ENCODE measurements at regions not wholly inside any gene's neighbourhood (a gene's known extent, or its start where the extent isn't known, plus 50 kb on each side); places are given as distances from the start of the nearest gene placed in this dataset.

- TF ChIP-seq POLR2AphosphoS5 (IDR thresholded peaks at IDR 0.05; ENCODE audit: borderline replicate concordance, low read depth, low read length) (no peak), EZH2 (IDR thresholded peaks at IDR 0.05) (no peak)
Measured at GRCh38 chr11:122293296-122294023, 177.4 kb upstream of the BLID start.

Data from SK-N-MC (cell line).